ENCODE measurements at regions not wholly inside any gene's neighbourhood (a gene's known extent, or its start where the extent isn't known, plus 50 kb on each side); places are given as distances from the start of the nearest gene placed in this dataset.

DNA sequence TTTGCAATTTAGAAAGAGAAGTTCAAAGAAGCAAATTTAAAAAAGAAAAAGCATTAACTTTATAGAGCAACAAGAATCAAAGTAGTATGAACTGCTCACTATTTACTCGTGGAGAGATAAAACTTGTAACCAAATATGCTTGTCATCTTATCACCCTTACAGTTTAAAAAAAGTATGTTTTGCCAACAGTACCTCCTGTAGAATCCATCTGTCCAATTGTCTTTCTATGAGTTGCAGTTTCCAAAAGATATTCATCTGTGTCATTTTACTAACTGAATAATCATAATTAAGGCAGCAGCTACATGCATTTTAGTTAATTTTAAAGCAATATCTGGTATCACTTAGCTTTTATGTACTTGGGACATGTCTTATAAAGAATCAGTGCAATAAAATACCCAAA is 1112.3 kb downstream of the DSC3 start:
- Histone ChIP-seq H3K36me3 (no peaks in the 10 kb centered on the region), H3K27me3 (no peaks in the 10 kb centered on the region), H3K9me3 (no peaks in the 10 kb centered on the region), H3K4me3 (no peak overlapping the region), H3K27ac (no peak overlapping the region), H3K4me1 (no peaks in the 10 kb centered on the region)
- 29 to 45% (median 39%) methylated on average over 1 of the region's 1 CpG for WGBS, 4 donors
- DNase-seq (no peak), ATAC-seq (no peak)
- TF ChIP-seq, protein P1, sequence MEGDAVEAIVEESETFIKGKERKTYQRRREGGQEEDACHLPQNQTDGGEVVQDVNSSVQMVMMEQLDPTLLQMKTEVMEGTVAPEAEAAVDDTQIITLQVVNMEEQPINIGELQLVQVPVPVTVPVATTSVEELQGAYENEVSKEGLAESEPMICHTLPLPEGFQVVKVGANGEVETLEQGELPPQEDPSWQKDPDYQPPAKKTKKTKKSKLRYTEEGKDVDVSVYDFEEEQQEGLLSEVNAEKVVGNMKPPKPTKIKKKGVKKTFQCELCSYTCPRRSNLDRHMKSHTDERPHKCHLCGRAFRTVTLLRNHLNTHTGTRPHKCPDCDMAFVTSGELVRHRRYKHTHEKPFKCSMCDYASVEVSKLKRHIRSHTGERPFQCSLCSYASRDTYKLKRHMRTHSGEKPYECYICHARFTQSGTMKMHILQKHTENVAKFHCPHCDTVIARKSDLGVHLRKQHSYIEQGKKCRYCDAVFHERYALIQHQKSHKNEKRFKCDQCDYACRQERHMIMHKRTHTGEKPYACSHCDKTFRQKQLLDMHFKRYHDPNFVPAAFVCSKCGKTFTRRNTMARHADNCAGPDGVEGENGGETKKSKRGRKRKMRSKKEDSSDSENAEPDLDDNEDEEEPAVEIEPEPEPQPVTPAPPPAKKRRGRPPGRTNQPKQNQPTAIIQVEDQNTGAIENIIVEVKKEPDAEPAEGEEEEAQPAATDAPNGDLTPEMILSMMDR (IDR thresholded peaks at IDR 0.05): no peak
- TF ChIP-seq POLR2A (IDR thresholded peaks at IDR 0.05): no peak
- intact Hi-C loops (cut with DNase I): no loop called here

DNA sequence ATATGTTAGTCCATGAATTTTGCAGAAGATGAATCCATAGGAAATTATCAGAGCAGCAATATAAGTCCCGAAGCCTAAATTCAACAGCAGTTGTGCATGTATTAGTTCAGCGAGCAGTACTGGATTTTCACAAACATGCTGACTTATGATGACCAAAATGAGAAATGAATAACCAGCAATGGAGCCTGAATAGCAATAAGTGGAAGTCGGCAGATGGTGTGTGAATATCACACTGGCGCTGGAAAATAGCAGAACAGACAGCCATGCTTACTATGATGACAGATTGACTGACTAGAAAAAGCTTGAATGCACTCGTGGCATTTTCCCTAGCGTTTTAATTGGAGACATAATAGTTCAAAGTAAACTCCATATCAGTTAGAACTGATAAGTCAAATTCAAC is 1114.5 kb downstream of the DSC3 start:
- intact Hi-C loops (cut with DNase I): no loop called here
- no peaks in the 10 kb centered on the region for H3K36me3 ChIP-seq
- no peak overlapping the region for H3K4me3 ChIP-seq
- H3K27ac ChIP-seq: no peak overlapping the region
- 55 to 65% (median 61%) methylated on average over 6 of the region's 6 CpGs for WGBS, 4 donors
- H3K4me1 ChIP-seq: no peaks in the 10 kb centered on the region
- H3K9me3 ChIP-seq: peaks cover 0 to 4% (median 0%) of the 10 kb centered on the region in 12 donors
- ATAC-seq: no peak
- TF ChIP-seq, protein P1 (IDR thresholded peaks at IDR 0.05): no peak
- TF ChIP-seq POLR2A (IDR thresholded peaks at IDR 0.05): no peak
- no peak for DNase-seq
- no peaks in the 10 kb centered on the region for H3K27me3 ChIP-seq

DNA sequence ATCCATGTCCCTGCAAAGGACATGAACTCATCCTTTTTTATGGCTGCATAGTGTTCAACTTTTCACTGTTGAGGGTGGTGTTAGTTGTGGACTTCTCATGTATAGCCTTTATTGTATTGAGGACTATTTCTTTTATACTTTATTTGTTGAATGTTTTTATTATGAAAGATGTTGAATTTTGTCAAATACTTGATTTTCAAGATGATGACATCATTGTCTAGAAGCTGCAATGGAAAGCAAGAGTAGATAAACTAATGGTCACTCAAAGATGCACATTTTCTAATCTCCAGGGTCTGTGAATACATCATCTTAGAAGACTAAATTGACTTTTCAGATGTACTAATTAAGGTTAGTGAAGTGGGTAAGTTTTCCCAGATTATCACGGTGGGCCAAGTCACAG is 1117.0 kb downstream of the DSC3 start:
- WGBS, 4 donors: 58 to 89% (median 77%) methylated on average over 1 of the region's 1 CpG
- no peaks in the 10 kb centered on the region for H3K36me3 ChIP-seq
- no peak for DNase-seq
- no peaks in the 10 kb centered on the region for H3K27me3 ChIP-seq
- no peak overlapping the region for H3K4me3 ChIP-seq
- intact Hi-C loops (cut with DNase I): no loop called here
- H3K27ac ChIP-seq: no peak overlapping the region
- no peaks in the 10 kb centered on the region for H3K4me1 ChIP-seq
- no peak for ATAC-seq
- peaks cover 0 to 4% (median 0%) of the 10 kb centered on the region in 12 donors for H3K9me3 ChIP-seq
- TF ChIP-seq, protein P1 (IDR thresholded peaks at IDR 0.05): no peak
- TF ChIP-seq POLR2A (IDR thresholded peaks at IDR 0.05): no peak

DNA sequence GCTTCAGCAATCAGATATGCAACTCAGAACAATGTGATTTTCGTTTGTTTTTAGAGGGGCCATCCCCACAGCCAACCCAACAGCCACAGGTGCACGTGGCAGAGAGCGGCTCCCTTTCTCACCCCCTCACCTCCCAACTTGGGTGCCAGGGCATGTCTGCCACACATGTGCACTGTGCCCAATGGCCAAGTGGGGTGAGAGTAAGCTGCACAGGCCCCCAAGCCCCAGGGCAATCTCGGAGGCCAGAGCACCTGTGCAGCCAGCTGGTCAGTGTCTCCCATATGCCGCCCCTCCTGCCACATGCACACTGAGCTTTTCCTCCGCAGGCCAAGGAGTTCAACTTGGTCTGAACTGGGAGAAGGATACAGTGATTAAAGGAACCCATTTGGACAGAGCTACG is 1130.2 kb downstream of the DSC3 start:
- no peak for DNase-seq
- WGBS, 4 donors: 75 to 87% (median 80%) methylated on average over 6 to 7 of the region's 7 CpGs
- TF ChIP-seq, protein P1 (IDR thresholded peaks at IDR 0.05): no peak
- TF ChIP-seq POLR2A (IDR thresholded peaks at IDR 0.05): no peak
- no peaks in the 10 kb centered on the region for H3K9me3 ChIP-seq
- H3K36me3 ChIP-seq: no peaks in the 10 kb centered on the region
- no peak for ATAC-seq
- no peak overlapping the region for H3K4me3 ChIP-seq
- intact Hi-C loops (cut with DNase I): no loop called here
- H3K27ac ChIP-seq: no peak overlapping the region
- no peaks in the 10 kb centered on the region for H3K27me3 ChIP-seq
- no peaks in the 10 kb centered on the region for H3K4me1 ChIP-seq

All from heart left ventricle (tissue), 16 donors.